Activated CD4-positive, alpha-beta T cell treated with anti-CD3 and anti-CD28 coated beads for 24 hours (primary cell): ENCODE measurements at regions not wholly inside any gene's neighbourhood (a gene's known extent, or its start where the extent isn't known, plus 50 kb on each side); places are given as distances from the start of the nearest gene placed in this dataset.

ENCODE experiments used
- DNase-seq, 2 donors: peaks; one replicate each; pipeline ENCODE4 v3.0.0-alpha.2; 2020; ENCODE audit warnings: low read depth in 2 of 2

DNA sequence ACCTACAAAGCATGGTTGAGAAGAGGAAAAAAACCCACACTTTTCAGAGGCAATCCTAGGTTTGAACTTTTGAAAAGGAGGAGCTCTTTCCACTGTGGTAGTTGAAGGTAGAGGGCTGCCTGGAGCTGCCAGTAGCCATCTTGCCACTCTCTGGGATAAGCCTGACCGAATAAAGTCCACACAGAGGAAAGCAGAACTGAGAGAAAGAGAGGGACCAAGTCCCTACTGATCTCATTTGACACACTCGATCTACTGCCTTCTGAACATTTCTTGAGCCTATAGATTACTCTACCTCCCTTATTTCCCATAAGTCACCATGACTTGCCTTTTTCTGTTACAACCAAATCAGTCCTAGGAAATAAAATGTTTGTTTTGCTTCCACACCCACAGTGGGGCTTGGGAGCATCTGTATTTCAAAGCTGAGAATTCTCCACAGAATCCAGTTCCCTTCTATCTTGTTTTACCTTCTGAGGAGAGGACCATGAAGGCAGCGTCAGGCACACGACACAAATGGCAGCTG is 147.0 kb upstream of the PTPRK start:
- no peak for DNase-seq

DNA sequence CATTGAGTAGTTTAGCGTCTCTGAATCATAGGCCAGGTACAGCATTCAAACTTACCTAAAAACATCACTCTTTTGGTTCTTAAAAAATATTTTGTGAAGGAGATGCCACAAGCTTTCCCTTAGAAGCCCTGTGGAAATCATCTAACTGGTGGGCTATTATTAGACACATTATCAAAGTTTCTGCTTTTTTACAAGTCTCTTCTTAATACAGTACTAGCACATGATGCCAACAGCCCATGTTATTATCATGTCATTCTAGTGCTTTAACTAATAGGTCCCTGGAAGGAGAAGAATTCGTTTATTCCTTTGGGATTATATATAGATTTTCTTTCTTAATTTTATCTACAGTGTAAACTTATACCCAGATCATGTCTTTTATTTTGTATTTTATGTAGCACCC is 146.0 kb upstream of the PTPRK start:
- no peak for DNase-seq

DNA sequence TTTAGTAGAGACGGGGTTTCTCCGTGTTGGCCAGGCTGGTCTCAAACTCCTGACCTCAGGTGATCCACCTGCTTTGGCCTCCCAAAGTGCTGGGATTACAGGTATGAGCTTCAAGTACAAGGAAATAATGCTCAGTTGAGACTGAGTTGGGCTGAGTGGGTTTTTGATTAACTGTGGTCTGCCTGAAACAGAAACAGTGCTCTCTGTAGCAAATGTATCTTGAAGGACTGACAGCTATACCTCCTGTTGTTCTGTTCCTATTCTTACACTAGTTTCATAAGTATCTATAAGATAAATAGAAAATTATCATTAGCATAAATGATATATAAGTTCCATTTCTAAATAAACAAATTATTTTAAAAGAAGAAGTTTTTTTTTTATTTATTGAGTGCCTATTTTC is 142.8 kb upstream of the PTPRK start:
- no peak for DNase-seq

DNA sequence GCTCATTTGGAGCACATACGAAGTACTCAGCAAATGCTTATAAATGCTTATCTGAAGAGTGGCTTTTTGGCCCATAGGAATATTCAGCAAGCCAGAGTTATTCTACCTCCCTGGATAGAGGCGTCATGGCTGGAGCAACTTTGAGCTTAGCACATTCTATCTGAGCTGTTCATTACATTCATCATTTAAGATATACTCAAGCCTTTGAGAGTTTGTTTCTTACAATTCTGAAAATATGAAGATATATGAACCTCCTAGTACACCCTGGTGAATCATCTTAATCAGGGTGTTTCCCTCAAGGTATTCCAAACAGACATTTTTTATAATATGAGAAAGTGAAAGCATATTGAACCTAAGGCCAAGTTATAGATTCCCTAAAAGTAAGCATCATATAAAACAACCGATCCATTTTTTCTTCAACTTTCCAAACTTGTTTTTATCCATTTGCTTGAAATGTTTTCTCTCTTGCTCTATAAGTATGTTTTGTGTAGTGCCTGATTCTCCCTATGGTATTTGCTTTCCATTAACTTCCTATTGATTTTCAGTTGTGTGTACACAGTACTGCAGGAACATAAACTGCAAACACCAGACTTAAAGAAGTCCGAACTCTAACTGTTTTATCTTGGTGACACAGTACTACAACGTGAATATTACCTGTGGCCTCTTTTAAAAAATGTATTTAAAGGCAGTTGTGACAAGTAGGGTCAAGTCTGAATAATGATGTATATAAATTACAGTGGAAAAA is 139.7 kb upstream of the PTPRK start:
- no peak for DNase-seq

DNA sequence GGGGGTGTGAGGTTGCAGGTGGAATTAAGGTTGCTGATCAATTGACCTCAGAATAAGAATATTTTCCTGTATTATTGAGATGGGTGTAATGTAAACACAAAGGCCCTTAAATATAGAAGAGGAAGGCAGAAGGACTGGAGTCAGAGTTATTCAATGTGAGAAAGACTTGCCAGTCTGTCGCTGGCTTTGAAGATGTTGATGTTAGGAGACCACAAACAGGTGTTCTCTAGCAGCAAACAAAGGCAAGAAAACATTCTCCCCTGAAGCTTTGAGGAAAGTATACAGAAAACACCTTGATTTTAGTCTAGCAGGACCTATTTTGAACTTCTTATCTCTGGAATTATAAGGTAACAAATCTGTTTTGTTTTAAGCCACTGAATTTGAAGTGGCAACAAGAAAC is 138.9 kb upstream of the PTPRK start:
- no peak for DNase-seq

DNA sequence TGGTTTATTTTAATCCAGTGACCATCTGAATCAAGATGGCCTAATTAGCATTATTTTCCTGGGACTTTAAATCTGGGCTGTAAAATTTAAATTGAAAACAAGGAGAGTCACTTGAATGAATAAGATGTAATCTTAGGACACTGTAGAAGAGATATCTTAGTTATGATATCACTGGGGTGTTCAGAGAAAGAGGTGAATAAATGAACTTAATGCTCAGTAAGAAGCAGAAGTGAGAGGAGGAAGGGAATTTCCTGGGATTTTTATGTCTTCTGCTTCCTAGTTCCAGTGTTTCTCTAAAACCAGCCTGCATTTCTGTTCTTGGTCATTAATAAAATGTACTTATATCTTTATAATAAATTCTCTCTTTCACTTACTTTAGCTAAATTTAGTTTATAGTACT is 136.8 kb upstream of the PTPRK start:
- DNase-seq: no peak

DNA sequence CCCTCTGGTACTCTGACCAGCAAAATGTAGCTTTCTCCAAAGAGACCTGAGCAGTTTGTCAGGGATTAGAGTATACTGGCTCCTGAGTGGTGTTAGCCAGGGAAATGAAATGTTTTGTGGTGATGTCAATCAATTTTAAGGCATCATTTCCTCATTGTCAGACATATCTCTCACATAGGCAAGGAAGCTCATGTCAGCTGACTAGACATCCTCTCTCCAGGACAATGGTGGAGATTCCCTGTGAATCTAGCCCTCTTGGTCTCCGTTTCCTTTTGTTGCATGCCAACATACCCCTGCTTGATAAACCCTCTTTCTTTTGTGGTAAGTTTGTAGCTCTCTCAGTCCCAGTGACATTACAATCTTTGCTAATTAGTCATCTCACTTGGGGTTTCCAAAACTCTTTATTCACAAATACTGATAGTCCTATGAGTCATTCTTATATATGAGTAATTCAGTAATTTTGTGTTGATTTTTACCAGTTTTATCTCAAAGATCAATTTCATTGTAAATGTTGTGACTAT is 135.6 kb upstream of the PTPRK start:
- DNase-seq: peak in 1 of 2 donors; percentile 7

DNA sequence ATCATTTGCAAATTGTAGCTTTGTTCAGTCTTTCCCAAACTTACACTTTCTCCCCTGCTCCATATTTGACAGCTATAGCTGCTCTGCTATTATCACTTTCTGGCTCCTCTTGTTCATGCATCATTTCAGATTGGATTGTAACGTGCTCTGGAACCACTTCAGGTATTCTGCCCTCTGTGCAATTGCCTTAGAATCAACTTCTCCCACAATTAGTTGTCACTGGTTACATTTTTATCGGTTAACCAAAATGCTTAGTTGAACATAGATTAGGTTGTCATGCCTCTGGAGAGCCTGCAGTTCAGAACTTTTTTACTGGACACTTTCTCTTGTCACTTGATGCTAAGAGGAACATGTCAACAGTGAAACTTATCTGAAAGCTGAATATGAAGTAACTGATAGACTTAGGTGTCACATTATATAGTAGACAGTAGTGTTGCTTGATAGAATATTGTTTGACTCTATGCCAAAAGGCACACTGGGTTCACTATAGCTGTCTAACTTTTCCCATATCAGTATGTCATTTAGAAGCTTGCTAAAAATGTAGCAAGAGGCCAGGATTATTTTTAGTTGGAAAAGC is 127.7 kb upstream of the PTPRK start:
- no peak for DNase-seq

DNA sequence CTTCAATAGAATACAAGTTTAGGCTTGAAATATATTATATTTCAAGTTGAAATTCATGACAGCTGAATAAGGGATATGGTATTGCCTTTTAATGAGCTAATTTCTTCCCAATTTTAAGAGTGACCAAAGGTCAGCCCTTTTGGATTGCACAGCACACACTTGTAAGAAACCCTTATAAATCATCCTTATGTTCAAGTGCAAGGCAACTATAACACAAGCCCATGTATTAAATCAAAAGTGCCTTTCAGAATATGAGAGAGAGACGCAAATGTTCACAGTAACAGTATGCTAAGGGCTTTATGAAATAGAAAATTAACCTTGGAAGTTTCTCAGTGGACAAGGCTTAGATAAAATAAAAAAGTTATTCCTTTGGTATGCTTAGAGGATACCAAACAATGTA is 121.7 kb upstream of the PTPRK start:
- DNase-seq: no peak

DNA sequence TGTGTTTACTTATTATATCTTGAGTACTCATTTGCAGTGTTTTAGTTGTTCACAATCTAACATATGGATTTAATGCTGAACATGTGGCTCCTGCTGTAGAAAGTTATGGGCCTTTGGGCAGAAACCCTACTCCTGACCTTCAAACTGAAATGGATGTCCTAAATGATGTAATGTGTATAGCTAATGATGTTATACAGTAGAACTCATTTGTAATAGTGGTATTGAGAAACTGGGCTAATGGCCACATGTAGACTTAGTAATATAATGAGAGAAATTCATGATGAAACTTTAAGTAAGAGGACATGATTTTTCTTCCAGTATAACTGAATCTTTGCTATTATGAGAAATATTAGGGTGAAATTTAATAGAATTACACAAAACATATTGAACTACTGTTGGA is 121.3 kb upstream of the PTPRK start:
- no peak for DNase-seq

DNA sequence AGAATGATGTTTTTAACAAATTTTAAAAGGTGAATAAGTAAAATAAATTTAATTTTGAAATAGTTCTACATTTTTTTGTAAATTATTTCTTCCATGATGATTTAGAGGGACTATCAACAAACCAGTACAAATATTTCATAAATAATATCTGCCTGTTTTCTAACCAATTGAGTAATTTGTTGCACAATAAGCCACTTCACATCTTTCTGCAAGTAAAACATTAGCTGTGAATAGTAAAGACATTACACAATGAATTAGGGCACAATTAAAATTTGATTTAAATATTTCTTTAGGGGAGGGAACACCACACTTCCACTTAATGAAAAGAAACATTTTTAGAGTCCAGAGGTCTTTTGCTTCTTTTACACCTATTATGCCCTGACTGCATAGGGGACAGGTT is 118.4 kb upstream of the PTPRK start:
- DNase-seq: no peak

DNA sequence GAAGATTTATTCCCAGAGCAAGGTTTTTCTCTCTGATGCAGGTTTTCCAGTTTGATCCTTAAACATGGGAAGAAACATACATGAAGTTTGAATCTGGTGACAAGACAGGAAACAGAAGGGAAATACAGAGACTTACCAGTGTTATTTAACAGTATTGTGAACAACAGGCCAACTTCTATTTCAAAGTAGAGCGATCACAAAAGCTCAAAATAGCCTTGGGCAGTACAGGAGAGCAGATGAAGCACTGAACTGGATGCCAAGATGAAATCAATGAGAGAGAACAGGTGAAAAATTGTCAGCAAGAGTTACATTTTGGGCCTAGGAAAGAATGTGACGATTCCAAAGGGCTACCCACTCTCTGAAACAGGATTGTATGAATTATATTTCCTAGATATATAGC is 114.8 kb upstream of the PTPRK start:
- DNase-seq: no peak

DNA sequence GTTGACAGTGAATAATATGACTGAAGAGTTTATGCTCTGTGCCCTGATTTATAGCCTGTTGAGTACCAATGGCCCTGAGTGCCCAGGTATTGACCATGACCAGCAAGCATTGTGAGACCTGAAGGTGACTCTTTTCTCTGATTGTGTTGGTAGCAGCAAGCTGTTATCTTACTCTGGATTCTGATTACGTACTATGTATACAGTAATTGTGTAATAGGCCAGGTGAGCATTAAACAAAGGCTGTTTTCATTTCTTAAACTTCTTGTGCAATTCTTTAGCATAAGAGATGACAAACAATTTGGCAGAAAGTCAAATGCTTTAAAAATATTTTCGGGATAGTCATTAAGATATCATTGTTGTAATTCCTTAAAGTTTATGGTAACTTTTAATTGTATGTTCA is 111.7 kb upstream of the PTPRK start:
- no peak for DNase-seq

DNA sequence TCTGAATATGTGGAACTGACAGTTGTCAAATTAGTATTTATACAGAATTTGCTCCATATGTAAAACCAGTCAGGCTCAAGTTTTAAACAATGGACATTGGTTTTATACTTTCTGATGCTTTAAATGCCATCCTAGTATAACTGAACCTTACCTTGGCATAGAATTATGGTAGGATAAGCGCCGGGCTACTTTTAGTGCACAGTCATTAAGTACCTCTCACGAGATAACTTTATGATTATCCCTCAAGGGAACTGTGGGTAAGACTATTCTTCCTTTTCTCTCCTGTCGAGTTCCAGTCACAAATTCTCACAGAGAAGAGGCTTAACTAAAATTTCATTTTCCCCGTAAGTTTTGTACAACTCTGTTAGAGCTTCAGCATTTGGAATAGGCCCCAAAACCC is 110.6 kb upstream of the PTPRK start:
- no peak for DNase-seq

DNA sequence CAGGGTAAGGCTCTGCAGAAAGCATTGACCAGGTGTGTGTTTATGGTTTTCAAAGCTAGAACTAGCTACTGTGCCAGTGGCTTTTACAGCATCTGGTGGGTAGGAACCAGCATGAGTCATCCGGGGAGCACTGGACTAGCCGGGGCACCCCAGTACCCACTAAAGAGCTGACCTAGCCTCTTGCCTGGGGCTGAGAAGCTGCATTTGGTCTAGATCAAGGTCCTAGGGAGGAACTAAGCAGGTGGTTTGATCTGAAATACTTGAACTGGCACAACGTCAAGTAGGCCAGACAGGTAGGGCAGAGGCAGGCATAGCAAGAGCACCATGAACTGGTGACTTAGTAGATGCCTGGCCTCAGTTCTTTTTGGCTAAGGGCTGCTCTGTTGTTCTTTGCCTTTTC is 109.8 kb upstream of the PTPRK start:
- no peak for DNase-seq

DNA sequence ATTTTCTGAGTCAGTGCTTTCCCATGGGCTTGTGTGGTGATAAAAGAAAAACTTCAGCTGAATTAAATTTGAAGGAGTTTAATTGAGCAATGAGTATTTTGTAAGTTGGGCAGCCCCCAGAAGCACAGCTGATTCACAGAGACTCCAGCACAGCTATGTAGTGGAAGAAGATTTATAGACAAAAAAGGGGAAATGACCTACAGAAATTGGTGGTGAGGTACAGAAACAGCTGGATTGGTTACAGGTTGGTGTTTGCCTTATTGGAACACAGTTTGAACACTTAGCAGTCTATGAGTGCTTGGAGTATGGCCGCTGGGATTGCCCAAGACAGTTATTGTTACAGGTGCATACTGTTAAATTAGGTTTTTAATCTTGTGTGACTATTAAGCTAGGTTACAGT is 96.9 kb upstream of the PTPRK start:
- no peak for DNase-seq

DNA sequence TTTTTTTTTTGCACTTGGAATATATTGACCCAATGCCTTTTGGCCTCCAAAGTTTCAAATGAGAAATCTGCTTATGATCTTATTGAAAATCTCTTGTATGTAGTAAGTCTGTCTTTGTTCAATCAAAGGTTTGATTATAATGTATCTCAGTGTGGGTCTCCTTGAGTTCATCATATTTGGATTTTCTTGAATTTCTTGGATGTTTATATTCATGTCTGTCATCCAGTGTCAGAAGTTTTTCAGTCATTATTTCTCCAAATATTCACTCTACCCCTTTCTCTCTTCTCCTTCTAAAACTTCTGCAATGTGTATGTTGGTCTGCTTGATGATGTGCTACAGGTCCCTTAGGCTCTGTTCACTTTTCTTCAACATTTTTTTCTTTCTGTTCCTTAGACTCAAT is 95.9 kb upstream of the PTPRK start:
- no peak for DNase-seq

DNA sequence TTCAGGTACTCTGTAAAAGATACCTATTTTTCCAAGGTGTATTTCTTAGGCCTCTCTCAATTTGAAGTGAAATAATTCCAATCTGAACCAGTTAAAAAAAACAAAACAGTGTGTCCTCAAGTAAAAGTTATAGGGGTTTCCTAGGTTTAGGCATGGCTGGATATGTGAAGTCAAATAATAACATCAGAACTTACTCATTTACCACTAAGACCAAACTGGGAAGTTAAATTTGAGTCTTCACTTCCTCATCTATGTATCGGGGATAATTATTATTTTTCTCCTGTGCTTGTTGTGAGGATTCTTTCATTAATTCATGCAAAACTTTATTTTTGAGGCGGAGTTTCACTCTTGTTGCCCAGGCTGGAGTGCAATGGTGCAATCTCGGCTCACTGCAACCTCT is 86.2 kb upstream of the PTPRK start:
- DNase-seq: no peak

DNA sequence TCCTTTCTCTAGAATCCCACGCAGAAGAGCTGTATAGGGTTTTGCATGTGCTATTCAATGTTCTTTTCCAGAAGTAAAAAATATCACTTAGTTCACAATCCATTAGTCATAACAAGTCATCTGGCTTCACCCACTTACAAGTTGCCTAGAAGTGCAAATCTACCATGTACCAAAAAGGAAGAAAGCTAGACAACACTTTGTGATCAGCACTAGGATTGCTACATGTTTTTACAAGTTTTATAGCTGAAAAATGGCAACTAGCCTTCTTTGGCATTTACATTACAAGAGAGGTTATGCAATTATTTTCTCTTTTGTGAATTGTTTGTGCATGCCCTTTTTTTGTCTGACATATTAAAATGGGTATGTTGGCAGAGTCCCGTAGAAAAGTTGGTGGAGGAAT is 85.6 kb upstream of the PTPRK start:
- DNase-seq: no peak

DNA sequence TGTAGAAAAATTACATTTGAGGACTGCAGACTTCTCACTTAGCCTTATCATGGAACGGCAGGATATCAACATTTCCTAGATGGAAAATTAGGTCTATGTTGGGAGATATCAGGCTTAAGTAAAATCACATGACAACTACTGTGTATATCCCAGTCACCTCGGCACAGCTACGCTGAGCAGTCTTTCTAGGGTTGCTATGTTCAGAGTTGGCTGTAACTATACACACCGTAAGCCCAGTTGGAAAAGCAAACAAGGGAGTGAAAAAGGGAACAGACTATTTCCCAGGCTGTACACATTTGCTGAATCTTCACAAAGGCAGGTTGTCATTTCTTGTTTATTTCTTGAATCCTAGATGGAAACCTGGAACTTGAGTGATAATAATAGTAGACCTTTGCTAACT is 80.7 kb upstream of the PTPRK start:
- no peak for DNase-seq

DNA sequence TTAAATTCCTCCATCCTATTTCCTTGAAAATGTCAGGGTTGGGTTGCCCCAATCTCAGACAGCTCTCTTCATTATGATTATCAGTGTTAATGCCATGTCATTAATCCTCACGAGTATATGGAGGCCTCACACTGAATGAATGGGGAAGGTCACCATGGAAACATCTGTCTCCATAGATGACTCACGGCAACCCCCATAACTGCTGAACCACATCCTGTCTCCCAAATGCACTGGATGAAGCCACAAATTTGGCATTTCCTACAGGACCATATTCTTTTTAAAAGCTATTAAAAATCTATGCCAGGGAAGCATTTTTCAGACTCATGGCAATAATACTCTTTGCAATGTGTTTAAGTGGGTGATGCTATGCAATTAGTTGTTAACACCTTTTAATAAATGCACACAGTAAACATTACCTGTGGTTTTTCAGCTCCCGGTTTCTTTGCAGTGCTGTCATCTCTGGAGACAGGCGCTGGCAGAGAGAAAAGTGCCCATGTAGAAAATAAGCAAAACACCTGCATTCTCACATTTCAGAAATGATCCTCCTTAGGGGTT is 80.1 kb upstream of the PTPRK start:
- DNase-seq: no peak

DNA sequence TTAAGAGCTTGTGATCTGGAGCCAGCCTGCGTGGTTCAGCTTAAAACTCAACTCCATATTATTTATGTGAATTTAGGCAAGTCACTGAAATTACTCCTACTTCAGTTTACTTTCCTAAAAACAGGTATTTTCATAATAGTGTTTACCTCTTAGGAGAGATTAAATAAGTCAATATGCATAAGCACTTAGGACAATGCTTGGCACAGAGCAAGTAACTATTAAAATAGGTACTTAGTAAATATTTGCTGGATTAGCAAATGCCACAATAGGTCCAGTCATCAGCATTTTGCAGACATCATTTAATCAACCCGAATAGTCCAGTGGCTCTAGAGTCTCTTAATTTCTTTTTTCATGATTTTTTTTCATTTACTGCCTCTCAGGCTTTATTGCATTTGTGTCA is 78.6 kb upstream of the PTPRK start:
- DNase-seq: no peak

DNA sequence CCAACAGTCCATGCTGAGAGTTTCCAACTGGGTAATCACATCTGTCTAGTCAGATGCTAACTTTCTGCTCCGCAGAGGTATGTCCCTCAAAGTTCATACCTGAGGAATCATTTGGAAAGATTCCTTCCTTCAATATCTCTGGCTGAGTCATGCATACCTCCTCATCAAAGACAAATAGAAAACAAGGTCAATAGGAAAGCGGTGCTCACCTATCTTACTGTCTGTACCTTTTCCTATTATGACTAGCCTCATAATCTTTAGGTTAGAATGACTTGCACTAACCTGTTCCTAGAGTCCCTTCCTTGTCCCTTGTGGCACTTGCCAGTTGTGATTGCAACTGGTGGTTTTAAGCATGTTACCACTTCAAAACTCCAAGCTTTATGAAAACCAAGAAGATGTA is 78.2 kb upstream of the PTPRK start:
- DNase-seq: no peak
